GM23338 (cell line): ENCODE measurements at regions not wholly inside any gene's neighbourhood (a gene's known extent, or its start where the extent isn't known, plus 50 kb on each side); places are given as distances from the start of the nearest gene placed in this dataset.
A peak's percentile ranks its signal among the peaks of the same experiment; 100 is the strongest.

ENCODE experiments used
- ATAC-seq: fragments of 200-7000 bp; cut with Tn5 transposase; 3 replicates; pipeline ENCODE4 v1.9.1; 2020
- DNase-seq: peaks from one replicate; pipeline ENCODE4 v3.0.0-alpha.2; 2015; ENCODE audit warnings: low spot score
- H2AFZ ChIP-seq: fragments of 200-600 bp; sonication (generic); 2 replicates; pipeline ENCODE4 v1.8.0; 2016; ENCODE audit warnings: antibody characterized with exemption, mild to moderate bottlenecking, moderate library complexity
- H3F3A ChIP-seq: fragments of 200-600 bp; sonication (generic); replicated peaks from 2 replicates; pipeline ENCODE4 v1.8.0; 2017; ENCODE audit warnings: antibody characterized with exemption, mixed run types, low read depth
- H3K27ac ChIP-seq: fragments of 200-600 bp; sonication (generic); 2 replicates; pipeline ENCODE4 v1.6.1; 2016; ENCODE audit warnings: low read depth
- H3K27me3 ChIP-seq: fragments of 200-600 bp; sonication (generic); 2 replicates; pipeline ENCODE4 v1.8.0; 2016; ENCODE audit warnings: mild to moderate bottlenecking, mixed run types, moderate library complexity; ENCODE audit not compliant: insufficient read depth
- H3K36me3 ChIP-seq: fragments of 200-600 bp; sonication (generic); 2 replicates; pipeline ENCODE4 v1.8.0; 2016; ENCODE audit warnings: mild to moderate bottlenecking; ENCODE audit not compliant: insufficient read depth
- H3K4me1 ChIP-seq: fragments of 200-600 bp; sonication (generic); 2 replicates; pipeline ENCODE4 v1.8.0; 2016; ENCODE audit warnings: mild to moderate bottlenecking, moderate library complexity; ENCODE audit not compliant: insufficient read depth
- H3K4me2 ChIP-seq: fragments of 200-600 bp; sonication (generic); 2 replicates; pipeline ENCODE4 v1.7.1; 2017; ENCODE audit warnings: mixed run types
- H3K4me3 ChIP-seq: fragments of 200-600 bp; sonication (generic); 2 replicates; pipeline ENCODE4 v1.6.1; 2016; ENCODE audit warnings: mixed run types
- H3K79me2 ChIP-seq: fragments of 200-600 bp; sonication (generic); replicated peaks from 2 replicates; pipeline ENCODE4 v1.8.0; 2017; ENCODE audit warnings: mild to moderate bottlenecking; ENCODE audit not compliant: insufficient read depth
- H3K9me2 ChIP-seq: fragments of 200-600 bp; sonication (generic); 2 replicates; pipeline ENCODE4 v1.8.0; 2017; ENCODE audit not compliant: insufficient read depth
- H4K20me1 ChIP-seq: fragments of 200-600 bp; sonication (generic); replicated peaks from 2 replicates; pipeline ENCODE4 v1.8.0; 2017; ENCODE audit warnings: mild to moderate bottlenecking; ENCODE audit not compliant: insufficient read depth
- H3K27ac Mint-ChIP-seq: 2 replicates; pipeline ENCODE4 v1.8.0; 2020; ENCODE audit warnings: inconsistent platforms, mild to moderate bottlenecking, moderate library complexity, mixed read lengths
- H3K27me3 Mint-ChIP-seq: 3 replicates; pipeline ENCODE4 v1.8.0; 2022; ENCODE audit warnings: low read depth, mild to moderate bottlenecking, moderate library complexity, mixed read lengths, inconsistent platforms; ENCODE audit not compliant: insufficient read depth, poor library complexity
- H3K36me3 Mint-ChIP-seq: 3 replicates; pipeline ENCODE4 v1.8.0; 2021; ENCODE audit warnings: low read depth, mild to moderate bottlenecking, inconsistent platforms, moderate library complexity, mixed read lengths
- H3K4me1 Mint-ChIP-seq: 3 replicates; pipeline ENCODE4 v1.8.0; 2020; ENCODE audit warnings: mild to moderate bottlenecking, inconsistent platforms, mixed read lengths
- H3K4me3 Mint-ChIP-seq: 3 replicates; pipeline ENCODE4 v1.8.0; 2021; ENCODE audit warnings: moderate library complexity, mild to moderate bottlenecking, inconsistent platforms, mixed read lengths
- H3K9me3 Mint-ChIP-seq: 3 replicates; pipeline ENCODE4 v1.8.0; 2020; ENCODE audit warnings: moderate library complexity, mild to moderate bottlenecking, inconsistent platforms, mixed read lengths
- CREB1 ChIP-seq: fragments of 250-450 bp; sonication (Bioruptor Pico); IDR thresholded peaks from 2 replicates; pipeline ENCODE4 v1.5.0; 2020; ENCODE audit warnings: low read depth, mild to moderate bottlenecking, moderate library complexity
- EZH2 ChIP-seq: fragments of 200-600 bp; sonication (generic); IDR thresholded peaks from one replicate; pipeline ENCODE4 v1.8.0; 2017; ENCODE audit warnings: antibody characterized with exemption, mild to moderate bottlenecking, low read depth; ENCODE audit not compliant: unreplicated experiment
- EZH2phosphoT487 ChIP-seq: fragments of 200-600 bp; sonication (generic); IDR thresholded peaks from one replicate; pipeline ENCODE4 v1.8.1; 2018; ENCODE audit warnings: antibody characterized with exemption; ENCODE audit not compliant: unreplicated experiment
- JUNB ChIP-seq: IDR thresholded peaks from one replicate; pipeline ENCODE4 v1.6.1; 2016; ENCODE audit warnings: antibody characterized with exemption; ENCODE audit not compliant: unreplicated experiment
- NANOG ChIP-seq: IDR thresholded peaks from 2 replicates; pipeline ENCODE4 v1.6.1; 2016; ENCODE audit warnings: antibody characterized with exemption, borderline replicate concordance
- STAT1 ChIP-seq: IDR thresholded peaks from one replicate; pipeline ENCODE4 v1.6.1; 2016; ENCODE audit warnings: antibody characterized with exemption; ENCODE audit not compliant: unreplicated experiment
- ZNF331 ChIP-seq: fragments of 250-450 bp; sonication (Bioruptor Pico); IDR thresholded peaks from 2 replicates; pipeline ENCODE4 v1.5.0; 2020; ENCODE audit warnings: low read depth, mild to moderate bottlenecking, moderate library complexity
- TF ChIP-seq, protein P1 (sequence below): fragments of 250-450 bp; sonication (Bioruptor Pico); IDR thresholded peaks from 2 replicates; pipeline ENCODE4 v1.5.0; 2020; ENCODE audit warnings: mild to moderate bottlenecking, moderate library complexity
- TF ChIP-seq, protein P2 (sequence below): IDR thresholded peaks from one replicate; pipeline ENCODE4 v1.6.1; 2018; ENCODE audit warnings: antibody characterized with exemption; ENCODE audit not compliant: unreplicated experiment

DNA sequence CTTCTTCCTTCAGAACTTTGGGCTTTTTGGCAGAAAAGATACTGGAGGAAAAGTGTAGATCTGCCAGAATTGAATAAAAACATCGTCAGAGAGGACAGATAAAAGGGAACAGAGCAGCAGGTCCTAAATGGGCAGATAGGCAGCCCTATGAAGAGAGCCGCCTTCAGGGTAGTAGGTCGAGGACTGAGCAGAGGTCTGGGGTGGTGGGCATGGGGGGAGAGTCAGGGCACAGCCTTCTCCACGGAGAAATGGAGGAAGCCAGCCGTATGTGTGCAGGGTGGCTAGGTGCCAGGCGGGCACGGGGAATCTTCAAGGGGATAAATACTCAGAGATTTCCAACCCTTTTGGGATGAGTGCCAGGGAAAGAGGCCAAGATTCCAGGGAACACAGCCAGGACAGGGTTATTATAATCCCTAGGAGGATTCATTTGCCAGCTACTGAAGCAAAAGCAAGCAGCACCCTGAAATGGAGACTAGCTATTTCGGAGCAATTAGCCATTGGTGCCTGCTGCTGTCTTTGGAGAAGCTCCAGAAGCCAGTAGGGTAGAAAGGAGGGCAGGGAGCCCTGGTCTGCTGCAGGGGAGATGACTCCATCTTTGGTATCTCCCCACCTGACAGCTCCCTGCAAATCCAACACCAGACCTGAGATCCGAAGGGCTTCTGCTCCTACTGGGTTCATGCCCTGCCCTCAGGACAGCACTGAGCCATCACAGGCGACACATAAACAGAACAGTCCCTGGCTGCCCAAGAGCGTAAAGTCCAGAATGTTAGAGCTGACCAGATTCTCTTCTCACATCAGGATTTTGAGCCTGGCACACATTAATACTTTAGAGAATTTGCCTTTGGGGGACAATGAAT lies 174.5 kb upstream of the NTM start:
- DNase-seq (no peak), ATAC-seq (no peak)
- Histone ChIP-seq H3K27ac (no peak overlapping the region), H3K9me2 (peaks cover 7% of the 10 kb centered on the region), H2AFZ (peak overlapping the region; percentile 69; the same call in 1 of the 2 replicates), H4K20me1 (no peaks in the 10 kb centered on the region), H3K27me3 (no peaks in the 10 kb centered on the region), H3K36me3 (no peaks in the 10 kb centered on the region), H3K4me1 (no peaks in the 10 kb centered on the region), H3K79me2 (no peaks in the 10 kb centered on the region), H3K4me3 (no peak overlapping the region), H3F3A (no peaks in the 10 kb centered on the region), H3K4me2 (no peak overlapping the region)
- no peak for TF ChIP-seq NANOG
- no peak for TF ChIP-seq ZNF331 (CRISPR knock-in tag)
- no peak for TF ChIP-seq CREB1 (CRISPR knock-in tag)
- TF ChIP-seq EZH2phosphoT487, result no peak
- TF ChIP-seq STAT1, result no peak
- TF ChIP-seq, protein P1, sequence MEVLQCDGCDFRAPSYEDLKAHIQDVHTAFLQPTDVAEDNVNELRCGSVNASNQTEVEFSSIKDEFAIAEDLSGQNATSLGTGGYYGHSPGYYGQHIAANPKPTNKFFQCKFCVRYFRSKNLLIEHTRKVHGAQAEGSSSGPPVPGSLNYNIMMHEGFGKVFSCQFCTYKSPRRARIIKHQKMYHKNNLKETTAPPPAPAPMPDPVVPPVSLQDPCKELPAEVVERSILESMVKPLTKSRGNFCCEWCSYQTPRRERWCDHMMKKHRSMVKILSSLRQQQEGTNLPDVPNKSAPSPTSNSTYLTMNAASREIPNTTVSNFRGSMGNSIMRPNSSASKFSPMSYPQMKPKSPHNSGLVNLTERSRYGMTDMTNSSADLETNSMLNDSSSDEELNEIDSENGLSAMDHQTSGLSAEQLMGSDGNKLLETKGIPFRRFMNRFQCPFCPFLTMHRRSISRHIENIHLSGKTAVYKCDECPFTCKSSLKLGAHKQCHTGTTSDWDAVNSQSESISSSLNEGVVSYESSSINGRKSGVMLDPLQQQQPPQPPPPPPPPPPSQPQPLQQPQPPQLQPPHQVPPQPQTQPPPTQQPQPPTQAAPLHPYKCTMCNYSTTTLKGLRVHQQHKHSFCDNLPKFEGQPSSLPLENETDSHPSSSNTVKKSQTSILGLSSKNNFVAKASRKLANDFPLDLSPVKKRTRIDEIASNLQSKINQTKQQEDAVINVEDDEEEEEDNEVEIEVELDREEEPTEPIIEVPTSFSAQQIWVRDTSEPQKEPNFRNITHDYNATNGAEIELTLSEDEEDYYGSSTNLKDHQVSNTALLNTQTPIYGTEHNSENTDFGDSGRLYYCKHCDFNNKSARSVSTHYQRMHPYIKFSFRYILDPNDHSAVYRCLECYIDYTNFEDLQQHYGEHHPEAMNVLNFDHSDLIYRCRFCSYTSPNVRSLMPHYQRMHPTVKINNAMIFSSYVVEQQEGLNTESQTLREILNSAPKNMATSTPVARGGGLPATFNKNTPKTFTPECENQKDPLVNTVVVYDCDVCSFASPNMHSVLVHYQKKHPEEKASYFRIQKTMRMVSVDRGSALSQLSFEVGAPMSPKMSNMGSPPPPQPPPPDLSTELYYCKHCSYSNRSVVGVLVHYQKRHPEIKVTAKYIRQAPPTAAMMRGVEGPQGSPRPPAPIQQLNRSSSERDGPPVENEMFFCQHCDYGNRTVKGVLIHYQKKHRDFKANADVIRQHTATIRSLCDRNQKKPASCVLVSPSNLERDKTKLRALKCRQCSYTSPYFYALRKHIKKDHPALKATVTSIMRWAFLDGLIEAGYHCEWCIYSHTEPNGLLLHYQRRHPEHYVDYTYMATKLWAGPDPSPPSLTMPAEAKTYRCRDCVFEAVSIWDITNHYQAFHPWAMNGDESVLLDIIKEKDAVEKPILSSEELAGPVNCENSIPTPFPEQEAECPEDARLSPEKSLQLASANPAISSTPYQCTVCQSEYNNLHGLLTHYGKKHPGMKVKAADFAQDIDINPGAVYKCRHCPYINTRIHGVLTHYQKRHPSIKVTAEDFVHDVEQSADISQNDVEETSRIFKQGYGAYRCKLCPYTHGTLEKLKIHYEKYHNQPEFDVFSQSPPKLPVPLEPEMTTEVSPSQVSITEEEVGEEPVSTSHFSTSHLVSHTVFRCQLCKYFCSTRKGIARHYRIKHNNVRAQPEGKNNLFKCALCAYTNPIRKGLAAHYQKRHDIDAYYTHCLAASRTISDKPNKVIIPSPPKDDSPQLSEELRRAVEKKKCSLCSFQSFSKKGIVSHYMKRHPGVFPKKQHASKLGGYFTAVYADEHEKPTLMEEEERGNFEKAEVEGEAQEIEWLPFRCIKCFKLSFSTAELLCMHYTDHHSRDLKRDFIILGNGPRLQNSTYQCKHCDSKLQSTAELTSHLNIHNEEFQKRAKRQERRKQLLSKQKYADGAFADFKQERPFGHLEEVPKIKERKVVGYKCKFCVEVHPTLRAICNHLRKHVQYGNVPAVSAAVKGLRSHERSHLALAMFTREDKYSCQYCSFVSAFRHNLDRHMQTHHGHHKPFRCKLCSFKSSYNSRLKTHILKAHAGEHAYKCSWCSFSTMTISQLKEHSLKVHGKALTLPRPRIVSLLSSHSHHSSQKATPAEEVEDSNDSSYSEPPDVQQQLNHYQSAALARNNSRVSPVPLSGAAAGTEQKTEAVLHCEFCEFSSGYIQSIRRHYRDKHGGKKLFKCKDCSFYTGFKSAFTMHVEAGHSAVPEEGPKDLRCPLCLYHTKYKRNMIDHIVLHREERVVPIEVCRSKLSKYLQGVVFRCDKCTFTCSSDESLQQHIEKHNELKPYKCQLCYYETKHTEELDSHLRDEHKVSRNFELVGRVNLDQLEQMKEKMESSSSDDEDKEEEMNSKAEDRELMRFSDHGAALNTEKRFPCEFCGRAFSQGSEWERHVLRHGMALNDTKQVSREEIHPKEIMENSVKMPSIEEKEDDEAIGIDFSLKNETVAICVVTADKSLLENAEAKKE (CRISPR knock-in tag), result no peak
- TF ChIP-seq EZH2, result no peak
- TF ChIP-seq, protein P2, sequence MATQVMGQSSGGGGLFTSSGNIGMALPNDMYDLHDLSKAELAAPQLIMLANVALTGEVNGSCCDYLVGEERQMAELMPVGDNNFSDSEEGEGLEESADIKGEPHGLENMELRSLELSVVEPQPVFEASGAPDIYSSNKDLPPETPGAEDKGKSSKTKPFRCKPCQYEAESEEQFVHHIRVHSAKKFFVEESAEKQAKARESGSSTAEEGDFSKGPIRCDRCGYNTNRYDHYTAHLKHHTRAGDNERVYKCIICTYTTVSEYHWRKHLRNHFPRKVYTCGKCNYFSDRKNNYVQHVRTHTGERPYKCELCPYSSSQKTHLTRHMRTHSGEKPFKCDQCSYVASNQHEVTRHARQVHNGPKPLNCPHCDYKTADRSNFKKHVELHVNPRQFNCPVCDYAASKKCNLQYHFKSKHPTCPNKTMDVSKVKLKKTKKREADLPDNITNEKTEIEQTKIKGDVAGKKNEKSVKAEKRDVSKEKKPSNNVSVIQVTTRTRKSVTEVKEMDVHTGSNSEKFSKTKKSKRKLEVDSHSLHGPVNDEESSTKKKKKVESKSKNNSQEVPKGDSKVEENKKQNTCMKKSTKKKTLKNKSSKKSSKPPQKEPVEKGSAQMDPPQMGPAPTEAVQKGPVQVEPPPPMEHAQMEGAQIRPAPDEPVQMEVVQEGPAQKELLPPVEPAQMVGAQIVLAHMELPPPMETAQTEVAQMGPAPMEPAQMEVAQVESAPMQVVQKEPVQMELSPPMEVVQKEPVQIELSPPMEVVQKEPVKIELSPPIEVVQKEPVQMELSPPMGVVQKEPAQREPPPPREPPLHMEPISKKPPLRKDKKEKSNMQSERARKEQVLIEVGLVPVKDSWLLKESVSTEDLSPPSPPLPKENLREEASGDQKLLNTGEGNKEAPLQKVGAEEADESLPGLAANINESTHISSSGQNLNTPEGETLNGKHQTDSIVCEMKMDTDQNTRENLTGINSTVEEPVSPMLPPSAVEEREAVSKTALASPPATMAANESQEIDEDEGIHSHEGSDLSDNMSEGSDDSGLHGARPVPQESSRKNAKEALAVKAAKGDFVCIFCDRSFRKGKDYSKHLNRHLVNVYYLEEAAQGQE, result no peak
- TF ChIP-seq JUNB, result no peak
- no peak overlapping the region for H3K27ac Mint-ChIP-seq
- H3K36me3 Mint-ChIP-seq, result no peaks in the 10 kb centered on the region
- H3K27me3 Mint-ChIP-seq, result peaks cover 4% of the 10 kb centered on the region
- H3K9me3 Mint-ChIP-seq, result no peaks in the 10 kb centered on the region; the same call in 2 of the 3 replicates
- H3K4me3 Mint-ChIP-seq, result no peak overlapping the region
- peaks cover 11% of the 10 kb centered on the region for H3K4me1 Mint-ChIP-seq
